GM12865 (cell line): ENCODE measurements at regions not wholly inside any gene's neighbourhood (a gene's known extent, or its start where the extent isn't known, plus 50 kb on each side); places are given as distances from the start of the nearest gene placed in this dataset.

Experiments used
- DNase-seq: peaks from one replicate; pipeline ENCODE4 v3.0.0; 2010; ENCODE audit warnings: low read depth
- H3K4me3 ChIP-seq: 2 replicates; pipeline ENCODE4 v1.5.1; 2011; ENCODE audit warnings: mild to moderate bottlenecking, low read depth, low read length, control low read depth
- CTCF ChIP-seq: IDR thresholded peaks from 2 replicates; pipeline ENCODE4 v1.5.1; 2011; ENCODE audit warnings: low read length, control low read depth, low read depth, inconsistent platforms; ENCODE audit not compliant: insufficient read depth; ENCODE audit errors: missing control alignments

GRCh38 chr2:185144159-185144919, 546.0 kb downstream of the ZNF804A start:
- DNase-seq: no peak
- TF ChIP-seq CTCF: no peak
- no peak overlapping the region for H3K4me3 ChIP-seq

GRCh38 chr2:185145316-185146121, 547.2 kb downstream of the ZNF804A start:
- no peak for DNase-seq
- H3K4me3 ChIP-seq: no peak overlapping the region
- TF ChIP-seq CTCF: no peak

- no peak for DNase-seq
- TF ChIP-seq CTCF: no peak
Measured at GRCh38 chr2:185147361-185147760, 549.0 kb downstream of the ZNF804A start.

GRCh38 chr2:185152186-185152585, 553.9 kb downstream of the ZNF804A start:
- no peak for TF ChIP-seq CTCF
- no peak overlapping the region for H3K4me3 ChIP-seq
- no peak for DNase-seq

More at GRCh38 chr2:185147361-185147760, 549.0 kb downstream of the ZNF804A start:
- no peak overlapping the region for H3K4me3 ChIP-seq

GRCh38 chr2:185161701-185162100, 563.4 kb downstream of the ZNF804A start:
- DNase-seq: no peak
- no peak for TF ChIP-seq CTCF
- H3K4me3 ChIP-seq: no peak overlapping the region

- TF ChIP-seq CTCF: no peak
- H3K4me3 ChIP-seq: no peak overlapping the region
- DNase-seq: no peak
Measured at GRCh38 chr2:185174353-185174752, 564.3 kb upstream of the FSIP2 start.
